Astrocyte of the cerebellum (primary cell): ENCODE measurements at regions not wholly inside any gene's neighbourhood (a gene's known extent, or its start where the extent isn't known, plus 50 kb on each side); places are given as distances from the start of the nearest gene placed in this dataset.

Source experiments
- DNase-seq: peaks from one replicate; pipeline ENCODE4 v3.0.0-alpha.2; 2011; ENCODE audit warnings: low read depth
- H3K4me3 ChIP-seq: 2 replicates; pipeline ENCODE4 v1.5.1; 2011; ENCODE audit warnings: mild to moderate bottlenecking, low read depth, low read length, moderate library complexity
- in situ Hi-C: cut with HindIII; loops from 2 replicates; pipeline ENCODE4 v1.10.0; 2017; ENCODE audit warnings: low sequenced_read_pairs
- TF ChIP-seq, protein P1 (sequence below): IDR thresholded peaks from 2 replicates; pipeline ENCODE4 v1.5.1; 2012; ENCODE audit warnings: low read length, low read depth, moderate library complexity, mild to moderate bottlenecking; ENCODE audit errors: missing control alignments

DNA sequence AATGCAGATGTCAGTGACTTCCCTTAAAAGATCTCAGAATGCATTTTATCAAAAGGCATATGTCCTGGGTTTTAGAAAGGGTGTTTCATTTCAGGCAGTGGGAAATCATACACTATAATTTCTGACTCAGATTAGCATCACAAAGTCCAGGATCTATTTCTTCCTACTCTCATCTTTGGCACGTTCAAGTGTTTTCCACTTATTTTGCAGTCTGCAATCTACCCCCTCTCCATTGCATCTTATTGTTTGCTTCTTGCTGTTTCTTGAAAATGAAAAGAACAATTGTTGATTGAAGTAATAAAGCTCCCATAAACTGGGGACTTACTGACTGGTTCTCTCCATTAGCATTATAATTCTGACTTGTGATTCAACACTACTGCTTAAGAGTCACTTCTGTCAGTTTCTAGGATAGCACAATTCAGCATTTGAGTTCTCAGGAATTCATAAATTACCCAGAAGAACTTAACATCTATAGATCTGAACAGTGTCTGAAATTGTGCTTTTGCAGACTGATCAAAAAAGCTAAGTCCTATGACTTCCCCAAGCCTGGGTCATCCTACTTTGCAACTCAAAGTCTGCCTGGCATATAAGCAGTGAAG, 332.9 kb downstream of the RASEF start:
- in situ Hi-C loops: no loop called here
- TF ChIP-seq, protein P1, sequence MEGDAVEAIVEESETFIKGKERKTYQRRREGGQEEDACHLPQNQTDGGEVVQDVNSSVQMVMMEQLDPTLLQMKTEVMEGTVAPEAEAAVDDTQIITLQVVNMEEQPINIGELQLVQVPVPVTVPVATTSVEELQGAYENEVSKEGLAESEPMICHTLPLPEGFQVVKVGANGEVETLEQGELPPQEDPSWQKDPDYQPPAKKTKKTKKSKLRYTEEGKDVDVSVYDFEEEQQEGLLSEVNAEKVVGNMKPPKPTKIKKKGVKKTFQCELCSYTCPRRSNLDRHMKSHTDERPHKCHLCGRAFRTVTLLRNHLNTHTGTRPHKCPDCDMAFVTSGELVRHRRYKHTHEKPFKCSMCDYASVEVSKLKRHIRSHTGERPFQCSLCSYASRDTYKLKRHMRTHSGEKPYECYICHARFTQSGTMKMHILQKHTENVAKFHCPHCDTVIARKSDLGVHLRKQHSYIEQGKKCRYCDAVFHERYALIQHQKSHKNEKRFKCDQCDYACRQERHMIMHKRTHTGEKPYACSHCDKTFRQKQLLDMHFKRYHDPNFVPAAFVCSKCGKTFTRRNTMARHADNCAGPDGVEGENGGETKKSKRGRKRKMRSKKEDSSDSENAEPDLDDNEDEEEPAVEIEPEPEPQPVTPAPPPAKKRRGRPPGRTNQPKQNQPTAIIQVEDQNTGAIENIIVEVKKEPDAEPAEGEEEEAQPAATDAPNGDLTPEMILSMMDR: no peak
- no peak overlapping the region for H3K4me3 ChIP-seq
- no peak for DNase-seq

DNA sequence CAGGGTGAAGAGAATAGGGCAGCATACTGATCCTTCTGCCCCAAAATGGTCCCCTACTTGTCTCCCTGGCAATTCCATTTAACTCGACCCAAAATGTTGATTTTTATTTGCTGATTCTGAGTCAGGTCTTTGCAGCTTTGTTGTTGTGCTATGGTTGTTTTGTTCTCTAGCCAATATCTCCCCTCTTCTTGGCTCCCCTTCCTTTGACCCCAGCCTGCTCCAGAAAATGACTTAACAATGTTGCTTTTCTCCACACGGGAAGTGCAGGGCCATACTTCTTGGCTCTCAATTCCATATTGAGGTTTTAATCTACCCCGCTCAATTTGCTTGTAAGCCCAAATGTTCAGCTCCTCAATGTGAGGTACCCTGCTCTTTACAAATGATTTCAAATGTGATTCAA, 330.0 kb downstream of the RASEF start:
- TF ChIP-seq, protein P1: no peak
- in situ Hi-C loops: no loop called here
- DNase-seq: peak; percentile 35
- H3K4me3 ChIP-seq: no peak overlapping the region

DNA sequence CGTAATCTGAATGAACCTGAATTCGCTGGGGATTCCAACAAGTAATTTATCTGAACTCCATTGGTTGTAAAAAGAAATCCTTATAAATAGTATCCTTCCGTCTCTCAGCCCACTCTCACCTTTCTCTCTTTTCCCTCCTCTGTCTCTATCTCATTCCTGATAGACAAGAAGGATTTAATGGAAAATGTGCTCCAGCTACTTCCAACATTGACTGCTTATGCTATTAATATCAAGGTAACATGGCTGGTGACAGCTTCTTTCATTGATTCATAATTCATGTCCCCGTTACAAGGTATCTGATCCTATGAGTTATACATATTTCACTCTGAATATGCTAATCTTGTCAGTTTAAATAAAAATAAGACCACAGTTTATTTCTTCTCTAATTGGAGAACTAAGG, 326.8 kb downstream of the RASEF start:
- TF ChIP-seq, protein P1: no peak
- no peak overlapping the region for H3K4me3 ChIP-seq
- in situ Hi-C loops: no loop called here
- no peak for DNase-seq

DNA sequence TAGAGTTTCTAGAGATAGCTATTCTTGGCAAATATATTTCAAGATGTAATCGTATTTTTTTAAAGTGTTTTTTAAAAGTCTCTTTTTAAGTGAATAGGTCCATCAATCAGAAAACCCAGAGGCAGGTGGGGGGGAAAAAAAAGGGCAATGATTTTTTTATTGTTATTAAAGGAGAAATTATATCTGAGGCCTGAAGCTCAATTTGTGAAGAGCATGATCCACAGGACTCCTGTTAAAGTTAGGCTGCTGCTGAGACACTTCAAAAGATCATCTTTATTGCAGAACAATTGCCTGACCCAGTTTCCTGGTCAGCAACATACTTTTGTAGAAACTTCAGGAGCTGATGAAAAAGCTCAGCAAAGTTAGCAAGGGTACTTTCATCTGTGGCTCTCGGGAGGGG, 326.2 kb downstream of the RASEF start:
- DNase-seq: no peak
- H3K4me3 ChIP-seq: no peak overlapping the region
- in situ Hi-C loops: no loop called here
- TF ChIP-seq, protein P1: no peak

DNA sequence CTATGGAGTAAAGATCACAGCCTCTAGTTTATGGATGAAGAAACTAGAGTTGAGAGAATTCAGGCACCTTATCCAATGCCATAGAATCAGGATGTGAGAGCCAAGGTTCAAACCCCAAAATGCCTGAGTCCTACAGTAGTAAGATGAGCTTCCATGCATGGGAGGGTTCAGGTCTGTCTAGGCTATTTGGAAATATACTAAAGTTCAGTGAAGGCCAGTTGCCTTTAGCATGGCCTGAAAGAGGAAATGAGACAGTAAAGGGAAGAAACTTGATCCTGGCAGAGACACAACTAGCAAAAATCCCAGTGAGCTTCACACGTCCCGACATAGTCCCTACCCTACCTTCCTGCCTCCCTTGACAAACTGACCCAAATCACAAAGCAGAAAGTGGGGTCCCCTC, 317.0 kb downstream of the RASEF start:
- TF ChIP-seq, protein P1: no peak

DNA sequence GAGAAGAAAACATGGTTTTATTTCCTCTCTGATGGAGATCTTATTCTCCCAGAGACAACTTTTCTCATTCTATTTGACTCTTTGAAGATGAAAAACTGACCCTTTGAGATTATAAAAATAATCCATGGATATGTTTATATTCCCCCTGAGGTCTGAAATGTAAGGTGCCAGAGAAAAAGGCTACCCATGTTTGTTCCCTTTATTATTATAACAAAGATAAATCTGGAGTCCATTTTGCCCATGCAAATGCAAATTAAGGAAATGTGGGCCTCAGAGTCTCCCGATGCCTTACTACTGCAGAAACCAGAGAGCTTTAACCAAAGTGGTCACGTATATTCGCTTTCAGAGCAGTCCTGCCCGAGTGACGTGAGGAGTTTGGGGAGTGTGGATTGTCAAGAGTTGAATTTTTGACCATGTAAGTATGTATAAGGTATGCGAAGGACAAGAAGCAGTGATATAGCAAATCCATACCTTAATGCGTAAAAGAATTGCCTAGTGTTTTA, 312.5 kb downstream of the RASEF start:
- DNase-seq: no peak
- in situ Hi-C loops: no loop called here
- no peak overlapping the region for H3K4me3 ChIP-seq
- TF ChIP-seq, protein P1: no peak

More for the DNA sequence above, 317.0 kb downstream of the RASEF start:
- in situ Hi-C loops: no loop called here
- H3K4me3 ChIP-seq: no peak overlapping the region
- no peak for DNase-seq
